ENCODE measurements at regions not wholly inside any gene's neighbourhood (a gene's known extent, or its start where the extent isn't known, plus 50 kb on each side); places are given as distances from the start of the nearest gene placed in this dataset.
"Not testable (repeated sequence)": the region's sequence is repeated elsewhere in the genome, so short reads cannot be mapped to it uniquely, and the experiment has no call there.

GRCh38 chr3:166005126-166005525 is 167.9 kb upstream of the BCHE start:
- no peak for DNase-seq

GRCh38 chr3:165994293-165994692 is 157.1 kb upstream of the BCHE start:
- DNase-seq, result no peak

GRCh38 chr3:165984589-165984988 is 147.4 kb upstream of the BCHE start:
- DNase-seq, result no peak

GRCh38 chr3:165983284-165983683 is 146.1 kb upstream of the BCHE start:
- no peak for DNase-seq

GRCh38 chr3:165981318-165981717 is 144.1 kb upstream of the BCHE start:
- no peak for DNase-seq

GRCh38 chr3:165960825-165961224 is 123.6 kb upstream of the BCHE start:
- not testable (repeated sequence) for DNase-seq

- DNase-seq, result no peak
Observed at GRCh38 chr3:165954171-165954570, 116.9 kb upstream of the BCHE start.

- DNase-seq, result no peak
Observed at GRCh38 chr3:165946360-165946759, 109.1 kb upstream of the BCHE start.

GRCh38 chr3:165938986-165939540 is 101.8 kb upstream of the BCHE start:
- no peak for DNase-seq

- not testable (repeated sequence) for DNase-seq
Observed at GRCh38 chr3:165936081-165936480, 98.9 kb upstream of the BCHE start.

GRCh38 chr3:165924301-165924791 is 87.1 kb upstream of the BCHE start:
- DNase-seq, result not testable (repeated sequence)

- no peak for DNase-seq
Observed at GRCh38 chr3:165920984-165921383, 83.8 kb upstream of the BCHE start.

- DNase-seq, result no peak
Observed at GRCh38 chr3:165919284-165919683, 82.1 kb upstream of the BCHE start.

GRCh38 chr3:165918657-165918979 is 81.4 kb upstream of the BCHE start:
- DNase-seq, result no peak

GRCh38 chr3:165917938-165918656 is 80.9 kb upstream of the BCHE start:
- not testable (repeated sequence) for DNase-seq

- not testable (repeated sequence) for DNase-seq
Observed at GRCh38 chr3:165915104-165915503, 77.9 kb upstream of the BCHE start.

- no peak for DNase-seq
Observed at GRCh38 chr3:165903885-165904630, 66.8 kb upstream of the BCHE start.

GRCh38 chr3:165899066-165899465 is 61.8 kb upstream of the BCHE start:
- DNase-seq, result no peak

GRCh38 chr3:165897137-165897536 is 59.9 kb upstream of the BCHE start:
- DNase-seq, result no peak

- DNase-seq, result no peak
Observed at GRCh38 chr3:165895919-165896318, 58.7 kb upstream of the BCHE start.

GRCh38 chr3:165892565-165892964 is 55.3 kb upstream of the BCHE start:
- no peak for DNase-seq

Data from NCI-H1105 (cell line).